Neutrophil (primary cell): ENCODE measurements at regions not wholly inside any gene's neighbourhood (a gene's known extent, or its start where the extent isn't known, plus 50 kb on each side); places are given as distances from the start of the nearest gene placed in this dataset.
"Not testable (repeated sequence)": the region's sequence is repeated elsewhere in the genome, so short reads cannot be mapped to it uniquely, and the experiment has no call there.

Source experiments
- H3K27ac ChIP-seq: fragments of 200-600 bp; sonication (generic); 2 replicates; pipeline ENCODE4 v1.5.1; 2016; ENCODE audit warnings: mild to moderate bottlenecking, moderate library complexity
- H3K27me3 ChIP-seq: fragments of 200-600 bp; sonication (generic); 2 replicates; pipeline ENCODE4 v1.6.0; 2016; ENCODE audit warnings: mild to moderate bottlenecking
- H3K36me3 ChIP-seq: fragments of 200-600 bp; sonication (generic); 2 replicates; pipeline ENCODE4 v1.5.1; 2017
- H3K4me1 ChIP-seq, 2 experiments: fragments of 200-600 bp in 1 of 2; sonication (generic) in 1 of 2; 1 replicate in 1 of 2; 2 replicates in 1 of 2; pipeline versions ENCODE4 v1.5.1 to v1.6.1; 2013 to 2016; ENCODE audit warnings: low read depth in 1 of 2, low read length in 1 of 2, mild to moderate bottlenecking in 1 of 2, moderate library complexity in 1 of 2; ENCODE audit not compliant: control insufficient read depth in 1 of 2, insufficient read depth in 1 of 2
- H3K4me3 ChIP-seq, 2 experiments: fragments of 200-600 bp in 1 of 2; sonication (generic) in 1 of 2; 1 replicate in 1 of 2; 2 replicates in 1 of 2; pipeline ENCODE4 v1.5.1; 2013 to 2016; ENCODE audit warnings: low read depth in 1 of 2, low read length in 1 of 2, mild to moderate bottlenecking in 1 of 2, moderate library complexity in 1 of 2
- H3K9me3 ChIP-seq: fragments of 200-600 bp; sonication (generic); 2 replicates; pipeline ENCODE4 v1.5.1; 2016
- TF ChIP-seq, protein P1 (sequence below): fragments of 200-600 bp; sonication (generic); IDR thresholded peaks from 2 replicates; pipeline ENCODE4 v1.5.1; 2016; ENCODE audit warnings: antibody characterized with exemption

DNA sequence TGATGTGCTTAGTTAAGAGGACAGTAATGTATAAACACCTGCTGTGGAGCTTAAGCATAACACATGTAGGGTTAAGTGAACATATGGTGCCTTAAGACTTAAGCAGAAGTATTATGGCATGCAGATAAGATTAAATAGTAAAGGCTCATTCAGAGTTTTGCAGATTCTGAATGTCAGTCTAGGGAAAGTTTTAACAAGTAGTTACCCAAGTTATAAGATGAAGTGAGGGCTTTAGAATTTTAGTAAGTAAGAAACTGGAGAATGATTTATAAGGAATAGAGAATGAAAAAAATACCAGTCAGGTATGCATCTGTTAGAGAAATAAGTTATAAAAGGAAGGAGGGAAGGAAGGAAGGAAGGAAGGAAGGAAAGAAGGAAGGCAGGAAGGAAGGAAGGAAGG is 902.1 kb downstream of the TRAM1L1 start:
- H3K9me3 ChIP-seq, result no peaks in the 10 kb centered on the region

DNA sequence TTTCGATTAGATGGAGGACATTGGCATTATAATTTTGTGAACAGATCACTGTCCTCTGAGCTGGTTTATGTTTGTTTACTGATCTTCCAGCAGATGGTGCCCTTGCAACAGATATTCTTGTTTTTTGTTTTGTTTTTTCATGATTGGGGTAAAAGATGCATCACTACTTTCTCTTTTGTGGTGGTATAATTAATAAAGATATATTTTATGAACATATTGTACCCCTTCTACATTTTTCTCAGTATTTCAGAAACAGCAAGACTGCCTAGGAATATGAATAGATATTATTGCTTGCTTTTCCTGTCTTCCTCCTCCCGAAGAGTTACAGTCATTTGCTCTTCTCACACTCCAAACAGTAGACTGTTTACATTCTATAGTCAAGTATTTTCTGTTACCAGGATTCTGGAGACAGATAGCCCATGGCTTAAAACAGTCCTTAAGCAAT is 905.2 kb downstream of the TRAM1L1 start:
- TF ChIP-seq, protein P1, sequence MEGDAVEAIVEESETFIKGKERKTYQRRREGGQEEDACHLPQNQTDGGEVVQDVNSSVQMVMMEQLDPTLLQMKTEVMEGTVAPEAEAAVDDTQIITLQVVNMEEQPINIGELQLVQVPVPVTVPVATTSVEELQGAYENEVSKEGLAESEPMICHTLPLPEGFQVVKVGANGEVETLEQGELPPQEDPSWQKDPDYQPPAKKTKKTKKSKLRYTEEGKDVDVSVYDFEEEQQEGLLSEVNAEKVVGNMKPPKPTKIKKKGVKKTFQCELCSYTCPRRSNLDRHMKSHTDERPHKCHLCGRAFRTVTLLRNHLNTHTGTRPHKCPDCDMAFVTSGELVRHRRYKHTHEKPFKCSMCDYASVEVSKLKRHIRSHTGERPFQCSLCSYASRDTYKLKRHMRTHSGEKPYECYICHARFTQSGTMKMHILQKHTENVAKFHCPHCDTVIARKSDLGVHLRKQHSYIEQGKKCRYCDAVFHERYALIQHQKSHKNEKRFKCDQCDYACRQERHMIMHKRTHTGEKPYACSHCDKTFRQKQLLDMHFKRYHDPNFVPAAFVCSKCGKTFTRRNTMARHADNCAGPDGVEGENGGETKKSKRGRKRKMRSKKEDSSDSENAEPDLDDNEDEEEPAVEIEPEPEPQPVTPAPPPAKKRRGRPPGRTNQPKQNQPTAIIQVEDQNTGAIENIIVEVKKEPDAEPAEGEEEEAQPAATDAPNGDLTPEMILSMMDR, result no peak
- H3K4me1 ChIP-seq, result no peaks in the 10 kb centered on the region
- no peak overlapping the region for H3K27ac ChIP-seq
- H3K9me3 ChIP-seq, result no peaks in the 10 kb centered on the region
- no peak overlapping the region for H3K4me3 ChIP-seq
- H3K27me3 ChIP-seq, result no peaks in the 10 kb centered on the region
- no peaks in the 10 kb centered on the region for H3K36me3 ChIP-seq

More for the DNA sequence above, 902.1 kb downstream of the TRAM1L1 start:
- Histone ChIP-seq H3K36me3 (no peaks in the 10 kb centered on the region), H3K4me3 (no peak overlapping the region), H3K27ac (no peak overlapping the region), H3K27me3 (no peaks in the 10 kb centered on the region), H3K4me1 (no peaks in the 10 kb centered on the region)
- TF ChIP-seq, protein P1, result no peak

DNA sequence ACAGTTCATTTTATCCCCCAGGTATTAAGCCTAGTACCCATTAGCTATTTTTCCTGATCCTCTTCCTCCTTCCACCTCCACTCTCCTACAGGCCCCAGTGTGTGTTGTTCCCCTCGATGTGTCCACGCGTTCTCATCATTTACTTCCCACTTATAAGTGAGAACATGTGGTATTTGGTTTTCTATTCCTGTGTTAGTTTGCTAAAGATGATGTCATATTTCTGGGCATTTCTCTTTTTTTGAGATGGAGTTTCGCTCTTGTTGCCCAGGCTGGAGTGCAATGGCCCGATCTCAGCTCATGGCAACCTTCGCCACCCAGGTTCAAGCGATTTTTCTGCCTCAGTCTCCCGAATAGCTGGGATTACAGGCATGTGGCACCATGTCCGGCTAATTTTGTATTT is 934.0 kb downstream of the TRAM1L1 start:
- H3K27ac ChIP-seq, H3K36me3 ChIP-seq, H3K9me3 ChIP-seq, H3K4me3 ChIP-seq, H3K4me1 ChIP-seq, H3K27me3 ChIP-seq: not testable (repeated sequence)

DNA sequence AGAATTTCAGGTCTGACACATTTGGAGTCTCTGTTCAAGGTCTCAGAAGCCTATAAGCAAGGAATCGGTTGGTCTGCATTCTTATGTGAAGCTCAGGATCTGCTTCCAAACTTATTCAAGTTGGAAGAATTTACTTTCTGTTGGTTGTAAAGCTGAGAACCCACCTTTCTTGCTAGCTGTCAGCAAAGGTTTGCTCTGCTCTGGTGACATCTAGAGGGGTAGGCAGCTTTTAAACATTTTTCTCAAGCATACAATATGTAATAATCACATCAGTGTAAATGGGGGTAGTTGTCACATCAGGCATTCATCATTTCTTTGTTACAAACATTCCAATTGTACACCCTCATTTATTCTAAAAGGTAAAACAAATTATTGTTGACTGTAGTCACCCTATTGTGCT is 935.2 kb downstream of the TRAM1L1 start:
- H3K27me3 ChIP-seq, result no peaks in the 10 kb centered on the region
- H3K36me3 ChIP-seq, result no peaks in the 10 kb centered on the region
- no peak overlapping the region for H3K27ac ChIP-seq
- H3K4me3 ChIP-seq, result no peak overlapping the region
- TF ChIP-seq, protein P1, result no peak
- H3K4me1 ChIP-seq, result no peaks in the 10 kb centered on the region
- H3K9me3 ChIP-seq, result no peaks in the 10 kb centered on the region

DNA sequence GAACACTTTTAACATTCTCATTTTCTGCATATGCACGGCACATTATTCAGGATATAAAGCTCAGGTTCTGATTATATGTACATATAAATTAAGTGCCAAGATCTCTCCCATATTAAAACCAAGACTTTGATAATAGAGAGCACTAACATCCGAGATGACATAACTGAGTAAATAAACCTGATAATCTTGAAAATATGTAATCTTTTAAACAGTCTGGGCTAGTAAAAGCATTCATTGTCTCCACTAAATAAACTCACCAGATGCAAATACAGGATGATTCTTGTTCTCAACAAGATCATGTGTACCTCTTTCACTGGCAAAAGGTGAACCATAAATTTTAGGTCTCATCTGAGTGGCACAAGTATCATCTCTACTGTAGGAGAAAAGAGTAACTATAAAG is 942.2 kb downstream of the TRAM1L1 start:
- no peaks in the 10 kb centered on the region for H3K36me3 ChIP-seq
- no peak overlapping the region for H3K27ac ChIP-seq
- no peaks in the 10 kb centered on the region for H3K27me3 ChIP-seq
- no peak overlapping the region for H3K4me3 ChIP-seq
- TF ChIP-seq, protein P1, result no peak
- no peaks in the 10 kb centered on the region for H3K9me3 ChIP-seq
- no peaks in the 10 kb centered on the region for H3K4me1 ChIP-seq

DNA sequence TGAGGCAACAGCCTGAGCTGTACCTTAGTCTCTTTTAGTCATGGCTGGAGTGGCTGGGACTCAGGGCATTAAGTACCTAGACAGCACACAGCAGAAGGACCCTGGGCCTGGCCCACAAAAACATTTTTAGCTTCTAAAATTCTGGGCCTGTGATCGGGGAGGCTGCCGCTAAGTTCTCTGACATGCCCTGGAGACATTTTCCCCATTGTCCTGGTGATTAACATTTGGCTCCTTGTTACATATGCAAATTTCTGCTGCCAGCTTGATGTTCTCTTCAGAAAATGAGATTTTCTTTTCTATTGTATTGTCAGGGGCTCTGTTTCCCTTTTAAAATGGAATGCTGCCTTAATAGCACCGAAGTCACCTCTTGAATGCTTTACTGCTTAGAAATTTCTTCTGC is 952.4 kb downstream of the TRAM1L1 start:
- no peak overlapping the region for H3K4me3 ChIP-seq
- no peaks in the 10 kb centered on the region for H3K36me3 ChIP-seq
- no peaks in the 10 kb centered on the region for H3K27me3 ChIP-seq
- H3K9me3 ChIP-seq, result no peaks in the 10 kb centered on the region
- TF ChIP-seq, protein P1, result no peak
- no peaks in the 10 kb centered on the region for H3K4me1 ChIP-seq
- H3K27ac ChIP-seq, result no peak overlapping the region
